Brain microvascular endothelial cell (primary cell): ENCODE measurements at regions not wholly inside any gene's neighbourhood (a gene's known extent, or its start where the extent isn't known, plus 50 kb on each side); places are given as distances from the start of the nearest gene placed in this dataset.

Source experiments
- DNase-seq: peaks from one replicate; pipeline ENCODE4 v3.0.0-alpha.2; 2020
- H3K27ac ChIP-seq: fragments of 250-450 bp; sonication (Bioruptor Pico); 2 replicates; pipeline ENCODE4 v1.5.1; 2020; ENCODE audit warnings: mild to moderate bottlenecking, moderate library complexity
- H3K27me3 ChIP-seq: fragments of 250-450 bp; sonication (Bioruptor Pico); replicated peaks from 2 replicates; pipeline ENCODE4 v1.5.1; 2020; ENCODE audit warnings: mild to moderate bottlenecking
- H3K36me3 ChIP-seq: fragments of 250-450 bp; sonication (Bioruptor Pico); replicated peaks from 2 replicates; pipeline ENCODE4 v1.5.1; 2020; ENCODE audit warnings: mild to moderate bottlenecking
- H3K4me3 ChIP-seq: 2 replicates; pipeline ENCODE4 v1.5.1; 2011; ENCODE audit warnings: low read depth, mild to moderate bottlenecking, control low read depth, low read length, moderate library complexity
- in situ Hi-C: cut with HindIII; loops from 2 replicates; pipeline ENCODE4 v1.10.0; 2017; ENCODE audit warnings: low sequenced_read_pairs, low pct_ligation_motif_present
- TF ChIP-seq, protein P1 (sequence below): IDR thresholded peaks from 2 replicates; pipeline ENCODE4 v1.5.1; 2011; ENCODE audit warnings: low read depth, mild to moderate bottlenecking, moderate library complexity, low read length, control low read depth, inconsistent platforms; ENCODE audit errors: missing control alignments

- Histone ChIP-seq H3K4me3 (no peak overlapping the region), H3K36me3 (no peaks in the 10 kb centered on the region), H3K27ac (no peak overlapping the region), H3K27me3 (no peaks in the 10 kb centered on the region)
- in situ Hi-C loops = no loop called here
- peak; percentile 35 for DNase-seq
- TF ChIP-seq, protein P1, sequence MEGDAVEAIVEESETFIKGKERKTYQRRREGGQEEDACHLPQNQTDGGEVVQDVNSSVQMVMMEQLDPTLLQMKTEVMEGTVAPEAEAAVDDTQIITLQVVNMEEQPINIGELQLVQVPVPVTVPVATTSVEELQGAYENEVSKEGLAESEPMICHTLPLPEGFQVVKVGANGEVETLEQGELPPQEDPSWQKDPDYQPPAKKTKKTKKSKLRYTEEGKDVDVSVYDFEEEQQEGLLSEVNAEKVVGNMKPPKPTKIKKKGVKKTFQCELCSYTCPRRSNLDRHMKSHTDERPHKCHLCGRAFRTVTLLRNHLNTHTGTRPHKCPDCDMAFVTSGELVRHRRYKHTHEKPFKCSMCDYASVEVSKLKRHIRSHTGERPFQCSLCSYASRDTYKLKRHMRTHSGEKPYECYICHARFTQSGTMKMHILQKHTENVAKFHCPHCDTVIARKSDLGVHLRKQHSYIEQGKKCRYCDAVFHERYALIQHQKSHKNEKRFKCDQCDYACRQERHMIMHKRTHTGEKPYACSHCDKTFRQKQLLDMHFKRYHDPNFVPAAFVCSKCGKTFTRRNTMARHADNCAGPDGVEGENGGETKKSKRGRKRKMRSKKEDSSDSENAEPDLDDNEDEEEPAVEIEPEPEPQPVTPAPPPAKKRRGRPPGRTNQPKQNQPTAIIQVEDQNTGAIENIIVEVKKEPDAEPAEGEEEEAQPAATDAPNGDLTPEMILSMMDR = no peak
Measured at GRCh38 chr10:36441557-36441956, 683.8 kb upstream of the ANKRD30A start.

- no peaks in the 10 kb centered on the region for H3K27me3 ChIP-seq
- TF ChIP-seq, protein P1 = no peak
- in situ Hi-C loops = no loop called here
- no peak for DNase-seq
- H3K36me3 ChIP-seq = no peaks in the 10 kb centered on the region
- no peak overlapping the region for H3K4me3 ChIP-seq
- H3K27ac ChIP-seq = no peak overlapping the region
Measured at GRCh38 chr10:36440539-36440938, 684.9 kb upstream of the ANKRD30A start.

- TF ChIP-seq, protein P1 = no peak
- Histone ChIP-seq H3K36me3 (no peaks in the 10 kb centered on the region), H3K4me3 (no peak overlapping the region), H3K27me3 (no peaks in the 10 kb centered on the region), H3K27ac (no peak overlapping the region)
- DNase-seq = no peak
- in situ Hi-C loops = no loop called here
Measured at GRCh38 chr10:36437367-36437766, 688.0 kb upstream of the ANKRD30A start.

DNA sequence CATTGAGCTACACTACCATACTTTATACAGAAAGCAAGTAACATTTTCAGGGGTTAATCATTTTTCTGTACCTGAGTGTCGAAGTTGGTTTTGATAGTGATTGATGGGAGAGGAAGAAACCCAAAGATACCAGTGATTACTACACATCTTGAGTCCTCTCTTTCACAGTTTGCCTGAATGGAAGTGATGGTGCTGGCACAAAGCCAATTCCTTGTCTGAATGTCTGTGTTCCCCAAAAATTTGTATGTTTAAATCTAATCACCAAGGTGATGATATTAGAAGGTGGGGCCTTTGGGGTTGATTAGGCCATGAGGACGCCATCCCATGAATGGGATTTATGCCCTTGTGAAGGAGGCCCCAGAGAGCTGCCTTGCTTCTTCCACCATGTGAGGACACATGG, 696.9 kb upstream of the ANKRD30A start:
- DNase-seq = no peak
- Histone ChIP-seq H3K36me3 (no peaks in the 10 kb centered on the region), H3K27ac (no peak overlapping the region)

GRCh38 chr10:36425131-36425797, 700.1 kb upstream of the ANKRD30A start:
- no peak for DNase-seq
- in situ Hi-C loops = no loop called here
- TF ChIP-seq, protein P1 = no peak
- Histone ChIP-seq H3K27me3 (no peaks in the 10 kb centered on the region), H3K27ac (no peak overlapping the region), H3K4me3 (no peak overlapping the region), H3K36me3 (no peaks in the 10 kb centered on the region)

More for the DNA sequence above, 696.9 kb upstream of the ANKRD30A start:
- in situ Hi-C loops = no loop called here
- TF ChIP-seq, protein P1 = no peak
- no peak overlapping the region for H3K4me3 ChIP-seq
- no peaks in the 10 kb centered on the region for H3K27me3 ChIP-seq

- no peak for DNase-seq
- Histone ChIP-seq H3K36me3 (no peaks in the 10 kb centered on the region), H3K27ac (no peak overlapping the region), H3K27me3 (no peaks in the 10 kb centered on the region), H3K4me3 (no peak overlapping the region)
- TF ChIP-seq, protein P1 = no peak
- in situ Hi-C loops = no loop called here
Measured at GRCh38 chr10:36424502-36424901, 700.9 kb upstream of the ANKRD30A start.
